ENCODE measurements at regions not wholly inside any gene's neighbourhood (a gene's known extent, or its start where the extent isn't known, plus 50 kb on each side); places are given as distances from the start of the nearest gene placed in this dataset.

DNA sequence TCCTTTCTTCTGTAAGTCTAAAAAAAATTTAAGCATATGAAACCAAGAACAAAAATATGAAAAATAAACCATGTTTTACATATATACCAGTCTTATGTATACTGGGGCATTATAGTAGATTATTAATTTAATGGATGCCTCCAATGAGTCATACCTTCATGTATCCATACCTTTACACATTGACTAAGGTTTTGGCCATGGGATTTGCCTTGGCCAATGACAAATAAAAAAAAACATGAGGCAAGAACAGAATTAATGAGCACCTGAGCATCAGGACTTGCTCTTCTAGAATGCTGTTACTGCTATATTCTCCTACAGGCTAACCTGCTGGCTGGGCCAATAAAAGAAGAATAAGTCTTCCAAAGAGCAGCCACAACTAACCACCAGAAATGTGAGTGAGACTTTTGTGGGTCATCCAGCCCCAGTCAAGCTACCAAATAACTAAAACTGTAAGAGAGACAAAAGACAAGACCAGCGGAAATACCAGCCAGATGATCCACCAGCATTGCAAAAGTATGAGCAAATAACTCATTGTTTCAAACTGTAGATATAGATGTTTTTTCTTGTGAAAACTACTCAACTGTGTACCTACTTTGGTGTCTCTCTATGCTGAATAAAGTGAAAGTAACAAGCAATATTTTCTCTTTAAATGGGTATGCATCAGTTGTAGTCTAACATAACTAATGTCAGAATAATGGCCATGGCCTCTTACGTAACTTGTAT lies 749.6 kb upstream of the VRK2 start:
- H3K9ac ChIP-seq = peak overlapping the region; percentile 47; the same call in 1 of the 2 replicates
- POLR2A ChIA-PET = no interaction called here
- peaks cover 21% of the 10 kb centered on the region for H3F3A ChIP-seq (replicated peaks; ENCODE audit: insufficient read depth)
- no peak for DNase-seq
- H3K9me3 ChIP-seq = no peaks in the 10 kb centered on the region
- peak overlapping the region; percentile 58 to 86; a peak in 3 of 4 replicates for H3K27ac ChIP-seq (ENCODE audit: low read depth in 2 of 2, low read length in 1 of 2)
- CTCF ChIA-PET = no interaction called here
- no peaks in the 10 kb centered on the region for H3K36me3 ChIP-seq (replicated peaks in 1 of 2; ENCODE audit: control insufficient read depth in 1 of 2, insufficient read depth in 2 of 2, low read length in 1 of 2)
- H4K20me1 ChIP-seq (ENCODE audit: insufficient read depth) = no peaks in the 10 kb centered on the region
- H3K27me3 ChIP-seq (ENCODE audit: insufficient read depth) = no peaks in the 10 kb centered on the region
- H3K4me1 ChIP-seq (ENCODE audit: control insufficient read depth in 1 of 2, insufficient read depth in 2 of 2, low read depth in 1 of 2, low read length in 1 of 2) = 0 out of 4 replicates have a peak, but pooled peaks cover 0 to 8% of the 10 kb centered on the region in 2 experiments
- H3K4me2 ChIP-seq = peak overlapping the region; percentile 41
- H2AFZ ChIP-seq (ENCODE audit: low read depth) = peak overlapping the region; percentile 76; the same call in 1 of the 2 replicates
- 30% methylated on average over 2 of the region's 2 CpGs for WGBS (ENCODE audit: low lambda C conversion rate)
- no peaks in the 10 kb centered on the region for H3K9me2 ChIP-seq
- H3K4me3 ChIP-seq (ENCODE audit: low read depth in 2 of 2, low read length in 1 of 2) = peak overlapping the region; percentile 20 to 22; a peak in 3 of 4 replicates
- H3K79me2 ChIP-seq (ENCODE audit: insufficient read depth) = no peaks in the 10 kb centered on the region
- TF ChIP-seq TCF12 (IDR thresholded peaks at IDR 0.05) = peak; percentile 68
- TF ChIP-seq SMC3 (IDR thresholded peaks at IDR 0.05; ENCODE audit: low read depth, low read length) = no peak
- peak; percentile 79; the same call in 1 of the 2 replicates for TF ChIP-seq FOSL2 (IDR thresholded peaks at IDR 0.05; ENCODE audit: borderline replicate concordance, low read depth)
- no peak for TF ChIP-seq FOXM1 (IDR thresholded peaks at IDR 0.05; ENCODE audit: low read depth)
- TF ChIP-seq EZH2phosphoT487 (IDR thresholded peaks at IDR 0.05; ENCODE audit: borderline replicate concordance, low read depth) = no peak
- no peak for TF ChIP-seq FOXJ3 (CRISPR knock-in tag; IDR thresholded peaks at IDR 0.05)
- no peak for TF ChIP-seq SIN3A (IDR thresholded peaks at IDR 0.05; ENCODE audit: borderline replicate concordance, low read depth, low read length)
- TF ChIP-seq RXRA (IDR thresholded peaks at IDR 0.05; ENCODE audit: borderline replicate concordance, low read depth) = no peak
- TF ChIP-seq, protein P1, sequence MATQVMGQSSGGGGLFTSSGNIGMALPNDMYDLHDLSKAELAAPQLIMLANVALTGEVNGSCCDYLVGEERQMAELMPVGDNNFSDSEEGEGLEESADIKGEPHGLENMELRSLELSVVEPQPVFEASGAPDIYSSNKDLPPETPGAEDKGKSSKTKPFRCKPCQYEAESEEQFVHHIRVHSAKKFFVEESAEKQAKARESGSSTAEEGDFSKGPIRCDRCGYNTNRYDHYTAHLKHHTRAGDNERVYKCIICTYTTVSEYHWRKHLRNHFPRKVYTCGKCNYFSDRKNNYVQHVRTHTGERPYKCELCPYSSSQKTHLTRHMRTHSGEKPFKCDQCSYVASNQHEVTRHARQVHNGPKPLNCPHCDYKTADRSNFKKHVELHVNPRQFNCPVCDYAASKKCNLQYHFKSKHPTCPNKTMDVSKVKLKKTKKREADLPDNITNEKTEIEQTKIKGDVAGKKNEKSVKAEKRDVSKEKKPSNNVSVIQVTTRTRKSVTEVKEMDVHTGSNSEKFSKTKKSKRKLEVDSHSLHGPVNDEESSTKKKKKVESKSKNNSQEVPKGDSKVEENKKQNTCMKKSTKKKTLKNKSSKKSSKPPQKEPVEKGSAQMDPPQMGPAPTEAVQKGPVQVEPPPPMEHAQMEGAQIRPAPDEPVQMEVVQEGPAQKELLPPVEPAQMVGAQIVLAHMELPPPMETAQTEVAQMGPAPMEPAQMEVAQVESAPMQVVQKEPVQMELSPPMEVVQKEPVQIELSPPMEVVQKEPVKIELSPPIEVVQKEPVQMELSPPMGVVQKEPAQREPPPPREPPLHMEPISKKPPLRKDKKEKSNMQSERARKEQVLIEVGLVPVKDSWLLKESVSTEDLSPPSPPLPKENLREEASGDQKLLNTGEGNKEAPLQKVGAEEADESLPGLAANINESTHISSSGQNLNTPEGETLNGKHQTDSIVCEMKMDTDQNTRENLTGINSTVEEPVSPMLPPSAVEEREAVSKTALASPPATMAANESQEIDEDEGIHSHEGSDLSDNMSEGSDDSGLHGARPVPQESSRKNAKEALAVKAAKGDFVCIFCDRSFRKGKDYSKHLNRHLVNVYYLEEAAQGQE (IDR thresholded peaks at IDR 0.05; ENCODE audit: low read depth, low read length) = no peak
- TF ChIP-seq NRF1 (IDR thresholded peaks at IDR 0.05; ENCODE audit: low read depth, low read length) = no peak
- TF ChIP-seq ELF1 (IDR thresholded peaks at IDR 0.05) = no peak
- TF ChIP-seq, protein P2, sequence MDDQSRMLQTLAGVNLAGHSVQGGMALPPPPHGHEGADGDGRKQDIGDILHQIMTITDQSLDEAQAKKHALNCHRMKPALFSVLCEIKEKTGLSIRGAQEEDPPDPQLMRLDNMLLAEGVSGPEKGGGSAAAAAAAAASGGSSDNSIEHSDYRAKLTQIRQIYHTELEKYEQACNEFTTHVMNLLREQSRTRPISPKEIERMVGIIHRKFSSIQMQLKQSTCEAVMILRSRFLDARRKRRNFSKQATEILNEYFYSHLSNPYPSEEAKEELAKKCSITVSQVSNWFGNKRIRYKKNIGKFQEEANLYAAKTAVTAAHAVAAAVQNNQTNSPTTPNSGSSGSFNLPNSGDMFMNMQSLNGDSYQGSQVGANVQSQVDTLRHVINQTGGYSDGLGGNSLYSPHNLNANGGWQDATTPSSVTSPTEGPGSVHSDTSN (IDR thresholded peaks at IDR 0.05) = peak; percentile 44
- TF ChIP-seq RFX5 (IDR thresholded peaks at IDR 0.05; ENCODE audit: low read length) = no peak
- TF ChIP-seq, protein P3, sequence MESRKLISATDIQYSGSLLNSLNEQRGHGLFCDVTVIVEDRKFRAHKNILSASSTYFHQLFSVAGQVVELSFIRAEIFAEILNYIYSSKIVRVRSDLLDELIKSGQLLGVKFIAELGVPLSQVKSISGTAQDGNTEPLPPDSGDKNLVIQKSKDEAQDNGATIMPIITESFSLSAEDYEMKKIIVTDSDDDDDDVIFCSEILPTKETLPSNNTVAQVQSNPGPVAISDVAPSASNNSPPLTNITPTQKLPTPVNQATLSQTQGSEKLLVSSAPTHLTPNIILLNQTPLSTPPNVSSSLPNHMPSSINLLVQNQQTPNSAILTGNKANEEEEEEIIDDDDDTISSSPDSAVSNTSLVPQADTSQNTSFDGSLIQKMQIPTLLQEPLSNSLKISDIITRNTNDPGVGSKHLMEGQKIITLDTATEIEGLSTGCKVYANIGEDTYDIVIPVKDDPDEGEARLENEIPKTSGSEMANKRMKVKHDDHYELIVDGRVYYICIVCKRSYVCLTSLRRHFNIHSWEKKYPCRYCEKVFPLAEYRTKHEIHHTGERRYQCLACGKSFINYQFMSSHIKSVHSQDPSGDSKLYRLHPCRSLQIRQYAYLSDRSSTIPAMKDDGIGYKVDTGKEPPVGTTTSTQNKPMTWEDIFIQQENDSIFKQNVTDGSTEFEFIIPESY (IDR thresholded peaks at IDR 0.05; ENCODE audit: borderline replicate concordance, low read depth) = no peak
- TF ChIP-seq, protein P4, sequence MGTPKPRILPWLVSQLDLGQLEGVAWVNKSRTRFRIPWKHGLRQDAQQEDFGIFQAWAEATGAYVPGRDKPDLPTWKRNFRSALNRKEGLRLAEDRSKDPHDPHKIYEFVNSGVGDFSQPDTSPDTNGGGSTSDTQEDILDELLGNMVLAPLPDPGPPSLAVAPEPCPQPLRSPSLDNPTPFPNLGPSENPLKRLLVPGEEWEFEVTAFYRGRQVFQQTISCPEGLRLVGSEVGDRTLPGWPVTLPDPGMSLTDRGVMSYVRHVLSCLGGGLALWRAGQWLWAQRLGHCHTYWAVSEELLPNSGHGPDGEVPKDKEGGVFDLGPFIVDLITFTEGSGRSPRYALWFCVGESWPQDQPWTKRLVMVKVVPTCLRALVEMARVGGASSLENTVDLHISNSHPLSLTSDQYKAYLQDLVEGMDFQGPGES (IDR thresholded peaks at IDR 0.05; ENCODE audit: low read depth, low read length) = no peak
- no peak for TF ChIP-seq GABPA (IDR thresholded peaks at IDR 0.05; ENCODE audit: low read depth)
- TF ChIP-seq EP300 (IDR thresholded peaks at IDR 0.05; ENCODE audit: borderline replicate concordance in 1 of 2, low read depth in 1 of 2, low read length in 1 of 2) = peak in 1 of 2 experiments; percentile 66; a peak in 1 of 4 replicates
- no peak for TF ChIP-seq NFIC (IDR thresholded peaks at IDR 0.05; ENCODE audit: borderline replicate concordance)
- no peak for TF ChIP-seq MEF2A (IDR thresholded peaks at IDR 0.05; ENCODE audit: borderline replicate concordance, low read depth)
- TF ChIP-seq, protein P5, sequence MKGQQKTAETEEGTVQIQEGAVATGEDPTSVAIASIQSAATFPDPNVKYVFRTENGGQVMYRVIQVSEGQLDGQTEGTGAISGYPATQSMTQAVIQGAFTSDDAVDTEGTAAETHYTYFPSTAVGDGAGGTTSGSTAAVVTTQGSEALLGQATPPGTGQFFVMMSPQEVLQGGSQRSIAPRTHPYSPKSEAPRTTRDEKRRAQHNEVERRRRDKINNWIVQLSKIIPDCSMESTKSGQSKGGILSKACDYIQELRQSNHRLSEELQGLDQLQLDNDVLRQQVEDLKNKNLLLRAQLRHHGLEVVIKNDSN (IDR thresholded peaks at IDR 0.05; ENCODE audit: borderline replicate concordance, low read depth) = no peak
- peak; percentile 83 for TF ChIP-seq JUND (IDR thresholded peaks at IDR 0.05)
- TF ChIP-seq YY1 (IDR thresholded peaks at IDR 0.05; ENCODE audit: low read depth) = no peak
- no peak for TF ChIP-seq CHD2 (IDR thresholded peaks at IDR 0.05; ENCODE audit: low read length, partially characterized antibody)
- no peak for TF ChIP-seq POLR2AphosphoS5 (IDR thresholded peaks at IDR 0.05; ENCODE audit: low read depth, low read length)
- TF ChIP-seq, protein P6, sequence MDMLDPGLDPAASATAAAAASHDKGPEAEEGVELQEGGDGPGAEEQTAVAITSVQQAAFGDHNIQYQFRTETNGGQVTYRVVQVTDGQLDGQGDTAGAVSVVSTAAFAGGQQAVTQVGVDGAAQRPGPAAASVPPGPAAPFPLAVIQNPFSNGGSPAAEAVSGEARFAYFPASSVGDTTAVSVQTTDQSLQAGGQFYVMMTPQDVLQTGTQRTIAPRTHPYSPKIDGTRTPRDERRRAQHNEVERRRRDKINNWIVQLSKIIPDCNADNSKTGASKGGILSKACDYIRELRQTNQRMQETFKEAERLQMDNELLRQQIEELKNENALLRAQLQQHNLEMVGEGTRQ (IDR thresholded peaks at IDR 0.05; ENCODE audit: borderline replicate concordance, low read depth, low read length) = no peak
